HEK293T (cell line): ENCODE measurements at regions not wholly inside any gene's neighbourhood (a gene's known extent, or its start where the extent isn't known, plus 50 kb on each side); places are given as distances from the start of the nearest gene placed in this dataset.

Experiments used
- CTBP1 ChIP-seq: fragments of 450-650 bp; IDR thresholded peaks from 2 replicates; pipeline ENCODE4 v1.6.1; 2016; ENCODE audit warnings: borderline replicate concordance
- FOXM1 ChIP-seq: fragments of 450-650 bp; IDR thresholded peaks from 2 replicates; pipeline ENCODE4 v1.6.1; 2017; ENCODE audit warnings: mild to moderate bottlenecking, borderline replicate concordance
- L3MBTL2 ChIP-seq: fragments of 450-650 bp; conservative IDR thresholded peaks from 2 replicates; pipeline ENCODE4 v1.6.1; 2016; ENCODE audit warnings: mild to moderate bottlenecking
- SP1 ChIP-seq: fragments of 450-650 bp; IDR thresholded peaks from 2 replicates; pipeline ENCODE4 v1.6.1; 2017
- TARDBP ChIP-seq: fragments of 450-650 bp; IDR thresholded peaks from 2 replicates; pipeline ENCODE4 v1.6.1; 2016
- ZNF384 ChIP-seq: fragments of 450-650 bp; IDR thresholded peaks from 2 replicates; pipeline ENCODE4 v1.6.1; 2016
- TF ChIP-seq, protein P1 (sequence below): fragments of 450-650 bp; IDR thresholded peaks from 2 replicates; pipeline ENCODE4 v1.6.1; 2016

GRCh38 chrX:39016556-39016955 is 215.3 kb downstream of the MID1IP1 start:
- TF ChIP-seq ZNF384, result no peak
- no peak for TF ChIP-seq L3MBTL2
- TF ChIP-seq CTBP1, result no peak
- TF ChIP-seq TARDBP, result no peak
- TF ChIP-seq SP1, result no peak
- no peak for TF ChIP-seq FOXM1
- TF ChIP-seq, protein P1, sequence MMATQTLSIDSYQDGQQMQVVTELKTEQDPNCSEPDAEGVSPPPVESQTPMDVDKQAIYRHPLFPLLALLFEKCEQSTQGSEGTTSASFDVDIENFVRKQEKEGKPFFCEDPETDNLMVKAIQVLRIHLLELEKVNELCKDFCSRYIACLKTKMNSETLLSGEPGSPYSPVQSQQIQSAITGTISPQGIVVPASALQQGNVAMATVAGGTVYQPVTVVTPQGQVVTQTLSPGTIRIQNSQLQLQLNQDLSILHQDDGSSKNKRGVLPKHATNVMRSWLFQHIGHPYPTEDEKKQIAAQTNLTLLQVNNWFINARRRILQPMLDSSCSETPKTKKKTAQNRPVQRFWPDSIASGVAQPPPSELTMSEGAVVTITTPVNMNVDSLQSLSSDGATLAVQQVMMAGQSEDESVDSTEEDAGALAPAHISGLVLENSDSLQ, result no peak
